SK-N-SH treated with all-trans-retinoic acid at 6 μM for 48 hours (cell line): ENCODE measurements at regions not wholly inside any gene's neighbourhood (a gene's known extent, or its start where the extent isn't known, plus 50 kb on each side); places are given as distances from the start of the nearest gene placed in this dataset.

Source experiments
- ATAC-seq: fragments of 200-7000 bp; cut with Tn5 transposase; 3 replicates; pipeline ENCODE4 v1.9.1; 2020; ENCODE audit warnings: mild to moderate bottlenecking, moderate library complexity
- ARNTL ChIP-seq: fragments of 450-650 bp; formaldehyde crosslinking; IDR thresholded peaks from 2 replicates; pipeline ENCODE4 v1.5.0; 2020; ENCODE audit warnings: low read depth, mild to moderate bottlenecking, moderate library complexity, borderline replicate concordance
- BACH2 ChIP-seq: fragments of 250-450 bp; sonication (Bioruptor Pico); IDR thresholded peaks from 2 replicates; pipeline ENCODE4 v1.9.0; 2021; ENCODE audit warnings: mild to moderate bottlenecking, borderline replicate concordance
- CSDC2 ChIP-seq: fragments of 250-450 bp; sonication (Bioruptor Pico); IDR thresholded peaks from 2 replicates; pipeline ENCODE4 v1.5.0; 2020; ENCODE audit warnings: mild to moderate bottlenecking, moderate library complexity
- ESRRG ChIP-seq: fragments of 250-450 bp; sonication (Bioruptor Pico); IDR thresholded peaks from 2 replicates; pipeline ENCODE4 v1.6.1; 2021; ENCODE audit warnings: mild to moderate bottlenecking
- GLIS3 ChIP-seq: fragments of 250-450 bp; sonication (Bioruptor Pico); IDR thresholded peaks from 2 replicates; pipeline ENCODE4 v1.5.0; 2020; ENCODE audit warnings: mild to moderate bottlenecking, moderate library complexity
- ISL1 ChIP-seq: fragments of 250-450 bp; sonication (Bioruptor Pico); IDR thresholded peaks from 2 replicates; pipeline ENCODE4 v2.1.2; 2022; ENCODE audit warnings: mild to moderate bottlenecking, moderate library complexity
- OSR1 ChIP-seq: fragments of 250-450 bp; sonication (Bioruptor Pico); IDR thresholded peaks from 2 replicates; pipeline ENCODE4 v1.8.0; 2022; ENCODE audit warnings: moderate library complexity, mild to moderate bottlenecking, inconsistent platforms
- PATZ1 ChIP-seq: fragments of 250-450 bp; sonication (Bioruptor Pico); IDR thresholded peaks from 2 replicates; pipeline ENCODE4 v1.8.0; 2020; ENCODE audit warnings: mild to moderate bottlenecking, moderate library complexity, borderline replicate concordance
- PPARA ChIP-seq: fragments of 250-450 bp; sonication (Bioruptor Pico); IDR thresholded peaks from 2 replicates; pipeline ENCODE4 v1.5.0; 2020; ENCODE audit warnings: mild to moderate bottlenecking, borderline replicate concordance
- RARB ChIP-seq: fragments of 250-450 bp; sonication (Bioruptor Pico); IDR thresholded peaks from 2 replicates; pipeline ENCODE4 v1.8.0; 2021; ENCODE audit warnings: mild to moderate bottlenecking, moderate library complexity
- SNAI2 ChIP-seq: fragments of 250-450 bp; sonication (Bioruptor Pico); IDR thresholded peaks from 2 replicates; pipeline ENCODE4 v1.5.0; 2020; ENCODE audit warnings: mild to moderate bottlenecking, moderate library complexity
- TCF4 ChIP-seq: fragments of 250-450 bp; sonication (Bioruptor Pico); IDR thresholded peaks from 2 replicates; pipeline ENCODE4 v1.8.0; 2021; ENCODE audit warnings: mild to moderate bottlenecking, moderate library complexity, borderline replicate concordance
- TOX ChIP-seq: fragments of 250-450 bp; sonication (Bioruptor Pico); IDR thresholded peaks from 2 replicates; pipeline ENCODE4 v1.8.0; 2021; ENCODE audit warnings: mild to moderate bottlenecking, moderate library complexity, borderline replicate concordance
- ZC3H10 ChIP-seq: fragments of 250-450 bp; sonication (Bioruptor Pico); IDR thresholded peaks from 2 replicates; pipeline ENCODE4 v1.5.1; 2021; ENCODE audit warnings: mild to moderate bottlenecking, moderate library complexity
- ZFP3 ChIP-seq: fragments of 250-450 bp; sonication (Bioruptor Pico); IDR thresholded peaks from 2 replicates; pipeline ENCODE4 v1.5.0; 2020; ENCODE audit warnings: mild to moderate bottlenecking, moderate library complexity
- ZFP30 ChIP-seq: fragments of 450-650 bp; formaldehyde crosslinking; IDR thresholded peaks from 2 replicates; pipeline ENCODE4 v1.5.0; 2022; ENCODE audit warnings: mild to moderate bottlenecking, moderate library complexity
- ZNF565 ChIP-seq: fragments of 450-650 bp; formaldehyde crosslinking; conservative IDR thresholded peaks from 2 replicates; pipeline ENCODE4 v1.5.0; 2020; ENCODE audit warnings: low read depth, mild to moderate bottlenecking, moderate library complexity
- ZNF8 ChIP-seq: fragments of 450-650 bp; formaldehyde crosslinking; IDR thresholded peaks from 2 replicates; pipeline ENCODE4 v1.5.0; 2020; ENCODE audit warnings: mild to moderate bottlenecking, moderate library complexity
- TF ChIP-seq, protein P1 (sequence below): fragments of 250-450 bp; sonication (Bioruptor Pico); IDR thresholded peaks from 2 replicates; pipeline ENCODE4 v1.5.0; 2020; ENCODE audit warnings: mild to moderate bottlenecking, moderate library complexity
- TF ChIP-seq, protein P2 (sequence below): fragments of 250-450 bp; sonication (Bioruptor Pico); IDR thresholded peaks from 2 replicates; pipeline ENCODE4 v1.8.0; 2021; ENCODE audit warnings: low read depth, mild to moderate bottlenecking, moderate library complexity, borderline replicate concordance
- TF ChIP-seq, protein P3 (sequence below): fragments of 250-450 bp; sonication (Bioruptor Pico); IDR thresholded peaks from 2 replicates; pipeline ENCODE4 v1.5.1; 2021; ENCODE audit warnings: mild to moderate bottlenecking, moderate library complexity

DNA sequence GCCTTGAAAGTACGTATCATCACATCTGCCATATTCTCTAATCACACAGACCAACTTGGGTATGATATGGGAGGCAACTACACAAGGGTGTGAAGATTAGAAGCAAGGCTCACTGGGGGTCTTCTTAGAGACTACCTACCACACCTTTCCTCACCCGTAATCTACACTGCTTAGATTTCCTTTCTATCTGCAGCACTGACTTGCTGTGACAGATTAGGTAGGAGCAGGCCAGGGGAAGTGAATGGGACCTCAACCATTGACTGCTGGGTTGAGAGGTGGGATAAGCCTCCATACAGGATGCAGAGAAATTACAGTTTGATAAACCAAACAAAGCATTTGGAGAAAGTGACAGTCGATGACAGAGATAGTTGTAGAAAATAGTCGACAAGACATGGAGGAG is 119.0 kb upstream of the SERPINE2 start:
- ATAC-seq, result no peak
- TF ChIP-seq ESRRG (CRISPR knock-in tag), result no peak
- no peak for TF ChIP-seq PATZ1 (CRISPR knock-in tag)
- TF ChIP-seq TCF4 (CRISPR knock-in tag), result no peak
- TF ChIP-seq TOX, result no peak
- no peak for TF ChIP-seq ZFP30 (CRISPR knock-in tag)
- TF ChIP-seq BACH2 (CRISPR knock-in tag), result no peak
- TF ChIP-seq ZNF565 (CRISPR knock-in tag), result no peak
- no peak for TF ChIP-seq ZFP3
- TF ChIP-seq PPARA (CRISPR knock-in tag), result no peak
- TF ChIP-seq GLIS3 (CRISPR knock-in tag), result no peak

DNA sequence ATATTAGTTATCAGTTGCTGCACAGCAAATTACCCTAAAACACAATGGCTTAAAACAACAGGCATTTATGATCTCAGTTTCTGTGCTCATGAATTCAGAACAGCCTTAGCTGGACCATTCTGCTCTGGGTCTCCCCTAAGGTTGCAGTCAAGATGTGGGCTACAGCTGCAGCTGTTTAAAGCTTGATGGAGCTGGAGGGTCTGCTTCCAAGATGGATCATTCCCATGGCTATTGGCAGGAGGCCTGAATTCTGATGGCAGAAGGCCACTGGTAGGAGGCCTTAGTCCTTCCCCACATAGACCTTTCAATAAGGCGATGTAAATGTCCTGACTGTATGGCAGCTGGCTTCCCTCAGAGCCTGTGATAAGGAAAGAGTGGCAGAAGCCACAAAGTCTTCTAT is 118.6 kb upstream of the SERPINE2 start:
- TF ChIP-seq SNAI2 (CRISPR knock-in tag) (no peak), OSR1 (CRISPR knock-in tag) (no peak), ISL1 (CRISPR knock-in tag) (no peak), RARB (CRISPR knock-in tag) (no peak), ESRRG (CRISPR knock-in tag) (no peak), ZNF8 (CRISPR knock-in tag) (no peak), ZFP3 (no peak), ZFP30 (CRISPR knock-in tag) (no peak), ARNTL (CRISPR knock-in tag) (no peak), TCF4 (CRISPR knock-in tag) (no peak), CSDC2 (CRISPR knock-in tag) (no peak), ZNF565 (CRISPR knock-in tag) (no peak), TOX (no peak), PATZ1 (CRISPR knock-in tag) (no peak), BACH2 (CRISPR knock-in tag) (no peak)
- TF ChIP-seq, protein P1, sequence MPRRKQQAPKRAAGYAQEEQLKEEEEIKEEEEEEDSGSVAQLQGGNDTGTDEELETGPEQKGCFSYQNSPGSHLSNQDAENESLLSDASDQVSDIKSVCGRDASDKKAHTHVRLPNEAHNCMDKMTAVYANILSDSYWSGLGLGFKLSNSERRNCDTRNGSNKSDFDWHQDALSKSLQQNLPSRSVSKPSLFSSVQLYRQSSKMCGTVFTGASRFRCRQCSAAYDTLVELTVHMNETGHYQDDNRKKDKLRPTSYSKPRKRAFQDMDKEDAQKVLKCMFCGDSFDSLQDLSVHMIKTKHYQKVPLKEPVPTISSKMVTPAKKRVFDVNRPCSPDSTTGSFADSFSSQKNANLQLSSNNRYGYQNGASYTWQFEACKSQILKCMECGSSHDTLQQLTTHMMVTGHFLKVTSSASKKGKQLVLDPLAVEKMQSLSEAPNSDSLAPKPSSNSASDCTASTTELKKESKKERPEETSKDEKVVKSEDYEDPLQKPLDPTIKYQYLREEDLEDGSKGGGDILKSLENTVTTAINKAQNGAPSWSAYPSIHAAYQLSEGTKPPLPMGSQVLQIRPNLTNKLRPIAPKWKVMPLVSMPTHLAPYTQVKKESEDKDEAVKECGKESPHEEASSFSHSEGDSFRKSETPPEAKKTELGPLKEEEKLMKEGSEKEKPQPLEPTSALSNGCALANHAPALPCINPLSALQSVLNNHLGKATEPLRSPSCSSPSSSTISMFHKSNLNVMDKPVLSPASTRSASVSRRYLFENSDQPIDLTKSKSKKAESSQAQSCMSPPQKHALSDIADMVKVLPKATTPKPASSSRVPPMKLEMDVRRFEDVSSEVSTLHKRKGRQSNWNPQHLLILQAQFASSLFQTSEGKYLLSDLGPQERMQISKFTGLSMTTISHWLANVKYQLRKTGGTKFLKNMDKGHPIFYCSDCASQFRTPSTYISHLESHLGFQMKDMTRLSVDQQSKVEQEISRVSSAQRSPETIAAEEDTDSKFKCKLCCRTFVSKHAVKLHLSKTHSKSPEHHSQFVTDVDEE, result no peak
- TF ChIP-seq, protein P2, sequence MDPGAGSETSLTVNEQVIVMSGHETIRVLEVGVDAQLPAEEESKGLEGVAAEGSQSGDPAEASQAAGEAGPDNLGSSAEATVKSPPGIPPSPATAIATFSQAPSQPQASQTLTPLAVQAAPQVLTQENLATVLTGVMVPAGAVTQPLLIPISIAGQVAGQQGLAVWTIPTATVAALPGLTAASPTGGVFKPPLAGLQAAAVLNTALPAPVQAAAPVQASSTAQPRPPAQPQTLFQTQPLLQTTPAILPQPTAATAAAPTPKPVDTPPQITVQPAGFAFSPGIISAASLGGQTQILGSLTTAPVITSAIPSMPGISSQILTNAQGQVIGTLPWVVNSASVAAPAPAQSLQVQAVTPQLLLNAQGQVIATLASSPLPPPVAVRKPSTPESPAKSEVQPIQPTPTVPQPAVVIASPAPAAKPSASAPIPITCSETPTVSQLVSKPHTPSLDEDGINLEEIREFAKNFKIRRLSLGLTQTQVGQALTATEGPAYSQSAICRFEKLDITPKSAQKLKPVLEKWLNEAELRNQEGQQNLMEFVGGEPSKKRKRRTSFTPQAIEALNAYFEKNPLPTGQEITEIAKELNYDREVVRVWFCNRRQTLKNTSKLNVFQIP, result no peak
- TF ChIP-seq, protein P3, sequence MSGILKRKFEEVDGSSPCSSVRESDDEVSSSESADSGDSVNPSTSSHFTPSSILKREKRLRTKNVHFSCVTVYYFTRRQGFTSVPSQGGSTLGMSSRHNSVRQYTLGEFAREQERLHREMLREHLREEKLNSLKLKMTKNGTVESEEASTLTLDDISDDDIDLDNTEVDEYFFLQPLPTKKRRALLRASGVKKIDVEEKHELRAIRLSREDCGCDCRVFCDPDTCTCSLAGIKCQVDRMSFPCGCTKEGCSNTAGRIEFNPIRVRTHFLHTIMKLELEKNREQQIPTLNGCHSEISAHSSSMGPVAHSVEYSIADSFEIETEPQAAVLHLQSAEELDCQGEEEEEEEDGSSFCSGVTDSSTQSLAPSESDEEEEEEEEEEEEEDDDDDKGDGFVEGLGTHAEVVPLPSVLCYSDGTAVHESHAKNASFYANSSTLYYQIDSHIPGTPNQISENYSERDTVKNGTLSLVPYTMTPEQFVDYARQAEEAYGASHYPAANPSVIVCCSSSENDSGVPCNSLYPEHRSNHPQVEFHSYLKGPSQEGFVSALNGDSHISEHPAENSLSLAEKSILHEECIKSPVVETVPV (CRISPR knock-in tag), result no peak
- ATAC-seq, result no peak

DNA sequence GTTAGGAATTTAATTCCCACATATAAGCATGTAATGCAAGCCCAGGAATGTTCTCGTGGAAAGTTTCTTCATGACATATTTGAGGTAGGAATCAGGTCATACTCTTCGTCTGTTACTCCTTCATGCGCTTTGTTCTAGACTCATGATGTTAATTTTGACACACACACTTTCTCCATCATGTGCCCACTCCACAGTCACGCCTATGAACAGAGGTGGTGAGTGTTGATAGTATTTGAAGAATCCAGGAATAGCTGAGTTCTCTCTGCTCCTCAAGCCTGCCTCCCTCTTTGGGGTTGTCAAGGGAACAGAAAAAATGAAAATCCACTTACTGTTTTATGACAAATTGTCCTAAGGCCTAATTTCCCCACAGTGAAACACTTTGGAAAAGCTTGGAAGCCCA is 117.3 kb upstream of the SERPINE2 start:
- no peak for ATAC-seq
- TF ChIP-seq PPARA (CRISPR knock-in tag) (no peak), OSR1 (CRISPR knock-in tag) (no peak), PATZ1 (CRISPR knock-in tag) (no peak), ZNF565 (CRISPR knock-in tag) (no peak), SNAI2 (CRISPR knock-in tag) (no peak), ZC3H10 (CRISPR knock-in tag) (no peak)
